ENCODE measurements at regions not wholly inside any gene's neighbourhood (a gene's known extent, or its start where the extent isn't known, plus 50 kb on each side); places are given as distances from the start of the nearest gene placed in this dataset.

DNA sequence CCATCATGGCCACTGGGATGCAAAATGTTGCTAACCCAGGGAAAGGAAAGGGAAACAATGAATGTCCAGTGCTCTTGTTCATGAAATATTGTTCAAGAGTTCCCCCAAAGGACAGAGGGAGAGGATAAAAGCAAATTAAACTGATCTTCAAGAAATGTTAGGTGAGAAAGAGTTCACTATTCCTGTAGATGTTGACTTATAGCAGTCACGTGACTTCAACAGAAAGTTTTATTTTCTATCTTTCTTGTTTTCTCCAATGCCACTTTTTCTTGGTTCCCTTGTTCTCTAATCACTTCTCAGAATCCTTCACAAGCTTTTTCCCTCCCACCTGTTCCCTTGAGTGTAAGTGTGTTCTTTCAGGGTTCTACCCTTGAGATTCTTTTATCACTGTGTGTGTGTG lies 245.3 kb downstream of the C12orf42 start:
- Mint-ChIP-seq H3K36me3 (ENCODE audit: low read depth) (no peaks in the 10 kb centered on the region), H3K4me3 (no peak overlapping the region), H3K27ac (no peak overlapping the region), H3K27me3 (no peaks in the 10 kb centered on the region), H3K4me1 (no peaks in the 10 kb centered on the region), H3K9me3 (peaks cover 3% of the 10 kb centered on the region)
- ChIA-PET POLR2A (no interaction called here), CTCF (no interaction called here)
- DNase-seq, result no peak
